ENCODE measurements at regions not wholly inside any gene's neighbourhood (a gene's known extent, or its start where the extent isn't known, plus 50 kb on each side); places are given as distances from the start of the nearest gene placed in this dataset.

GRCh38 chr16:86963600-86964575 lies 353.3 kb downstream of the C16orf95 start:
- DNase-seq, result no peak

- DNase-seq, result no peak
Observed at GRCh38 chr16:86964796-86965241, 352.4 kb downstream of the C16orf95 start.

GRCh38 chr16:86965331-86965730 lies 351.9 kb downstream of the C16orf95 start:
- no peak for DNase-seq

GRCh38 chr16:86965840-86966550 lies 351.2 kb downstream of the C16orf95 start:
- no peak for DNase-seq

- no peak for DNase-seq
Observed at GRCh38 chr16:86966777-86967176, 350.4 kb downstream of the C16orf95 start.

GRCh38 chr16:86968866-86969265 lies 348.3 kb downstream of the C16orf95 start:
- no peak for DNase-seq

GRCh38 chr16:86969716-86970115 lies 347.5 kb downstream of the C16orf95 start:
- DNase-seq, result no peak

GRCh38 chr16:86970279-86970678 lies 346.9 kb downstream of the C16orf95 start:
- DNase-seq, result no peak

GRCh38 chr16:86970726-86971125 lies 346.5 kb downstream of the C16orf95 start:
- DNase-seq, result no peak

- DNase-seq, result no peak
Observed at GRCh38 chr16:86971251-86971650, 345.9 kb downstream of the C16orf95 start.

- DNase-seq, result no peak
Observed at GRCh38 chr16:86974120-86974519, 343.1 kb downstream of the C16orf95 start.

GRCh38 chr16:86975445-86975844 lies 341.7 kb downstream of the C16orf95 start:
- DNase-seq, result no peak

GRCh38 chr16:86977076-86977676 lies 340.0 kb downstream of the C16orf95 start:
- no peak for DNase-seq

- DNase-seq, result no peak
Observed at GRCh38 chr16:86978445-86979030, 338.7 kb downstream of the C16orf95 start.

- DNase-seq, result no peak
Observed at GRCh38 chr16:86979061-86979460, 338.1 kb downstream of the C16orf95 start.

GRCh38 chr16:86979984-86980553 lies 337.1 kb downstream of the C16orf95 start:
- no peak for DNase-seq

- no peak for DNase-seq
Observed at GRCh38 chr16:86980644-86981043, 336.5 kb downstream of the C16orf95 start.

- no peak for DNase-seq
Observed at GRCh38 chr16:86982347-86982596, 334.9 kb downstream of the C16orf95 start.

GRCh38 chr16:86982912-86983311 lies 334.3 kb downstream of the C16orf95 start:
- DNase-seq, result no peak

GRCh38 chr16:86983621-86984020 lies 333.6 kb downstream of the C16orf95 start:
- DNase-seq, result no peak

GRCh38 chr16:86984343-86984742 lies 332.8 kb downstream of the C16orf95 start:
- DNase-seq, result no peak

- no peak for DNase-seq
Observed at GRCh38 chr16:86984991-86985647, 332.1 kb downstream of the C16orf95 start.

GRCh38 chr16:86985648-86986015 lies 331.6 kb downstream of the C16orf95 start:
- no peak for DNase-seq
